Suprapubic skin (tissue), 3 donors: ENCODE measurements at regions not wholly inside any gene's neighbourhood (a gene's known extent, or its start where the extent isn't known, plus 50 kb on each side); places are given as distances from the start of the nearest gene placed in this dataset.

Source experiments
- CTCF ChIP-seq, 2 donors: fragments of 200-600 bp in 1 of 2; fragments of 450-650 bp in 1 of 2; sonication (generic) in 1 of 2; IDR thresholded peaks; one replicate each; pipeline ENCODE4 v1.5.1; 2016 to 2019; ENCODE audit warnings: antibody characterized with exemption in 2 of 2, mild to moderate bottlenecking in 1 of 2, moderate library complexity in 1 of 2
- POLR2A ChIP-seq, 2 donors: fragments of 450-650 bp; IDR thresholded peaks; one replicate each; pipeline ENCODE4 v1.6.1; 2017; ENCODE audit warnings: antibody characterized with exemption in 2 of 2, mild to moderate bottlenecking in 2 of 2, moderate library complexity in 2 of 2

- no peak for TF ChIP-seq CTCF (IDR thresholded peaks at IDR 0.05)
- TF ChIP-seq POLR2A (IDR thresholded peaks at IDR 0.05): no peak
Observed at GRCh38 chr6:169833258-169833794, 81.9 kb downstream of the ERMARD start.
